ENCODE measurements at regions not wholly inside any gene's neighbourhood (a gene's known extent, or its start where the extent isn't known, plus 50 kb on each side); places are given as distances from the start of the nearest gene placed in this dataset.
A peak's percentile ranks its signal among the peaks of the same experiment; 100 is the strongest.

DNA sequence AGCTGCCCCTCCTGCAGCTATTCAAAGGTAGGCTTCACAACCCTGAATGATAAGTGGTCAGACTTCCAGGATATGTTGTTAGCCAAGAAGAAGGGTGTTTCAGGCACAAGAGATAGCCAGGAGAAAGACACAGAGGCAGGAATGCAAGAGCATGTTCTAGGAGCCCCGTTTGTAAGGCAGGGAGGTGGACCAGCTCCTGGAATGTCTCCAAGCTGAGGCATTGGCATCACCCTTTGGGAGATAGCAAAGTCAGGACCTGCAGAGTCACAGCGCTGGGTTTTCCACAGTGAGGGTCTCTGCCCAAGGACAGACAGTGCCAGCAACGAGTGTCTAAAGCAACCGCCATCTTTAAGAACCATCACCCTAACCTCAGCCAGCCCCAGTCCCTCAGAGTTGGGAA lies 484.5 kb upstream of the ZMIZ1 start:
- Histone ChIP-seq H3K4me1 (ENCODE audit: control insufficient read depth in 2 of 2, insufficient read depth in 2 of 2, low read length in 1 of 2) (peaks cover 0 to 2% of the 10 kb centered on the region in 2 donors), H3K36me3 (ENCODE audit: control insufficient read depth in 2 of 2, insufficient read depth in 2 of 2, low read length in 1 of 2) (no peaks in the 10 kb centered on the region)

GRCh38 chr10:78584681-78585080 lies 484.1 kb upstream of the ZMIZ1 start:
- Histone ChIP-seq H3K27ac (ENCODE audit: low read depth in 2 of 2, low read length in 1 of 2) (no peak overlapping the region), H3K27me3 (ENCODE audit: control insufficient read depth in 1 of 2, insufficient read depth in 2 of 2, low read length in 2 of 2) (no peaks in the 10 kb centered on the region), H3K4me1 (ENCODE audit: control insufficient read depth in 2 of 2, insufficient read depth in 2 of 2, low read length in 1 of 2) (peaks cover 0 to 2% of the 10 kb centered on the region in 2 donors), H3K36me3 (ENCODE audit: control insufficient read depth in 2 of 2, insufficient read depth in 2 of 2, low read length in 1 of 2) (no peaks in the 10 kb centered on the region), H3K4me3 (ENCODE audit: low read depth in 1 of 2, low read length in 2 of 2) (no peak overlapping the region), H3K9me3 (ENCODE audit: control insufficient read depth in 2 of 2, insufficient read depth in 1 of 2, low read depth in 1 of 2, low read length in 1 of 2) (no peaks in the 10 kb centered on the region)
- WGBS, 2 donors: 74% methylated on average over 7 of the region's 7 CpGs

More for the DNA sequence above, 484.5 kb upstream of the ZMIZ1 start:
- 77 to 80% methylated on average over 4 of the region's 4 CpGs for WGBS, 2 donors
- Histone ChIP-seq H3K9me3 (ENCODE audit: control insufficient read depth in 2 of 2, insufficient read depth in 1 of 2, low read depth in 1 of 2, low read length in 1 of 2) (no peaks in the 10 kb centered on the region), H3K4me3 (ENCODE audit: low read depth in 1 of 2, low read length in 2 of 2) (no peak overlapping the region), H3K27ac (ENCODE audit: low read depth in 2 of 2, low read length in 1 of 2) (no peak overlapping the region), H3K27me3 (ENCODE audit: control insufficient read depth in 1 of 2, insufficient read depth in 2 of 2, low read length in 2 of 2) (no peaks in the 10 kb centered on the region)

- Histone ChIP-seq H3K4me1 (ENCODE audit: control insufficient read depth in 2 of 2, insufficient read depth in 2 of 2, low read length in 1 of 2) (peaks cover 0 to 2% of the 10 kb centered on the region in 2 donors), H3K27me3 (ENCODE audit: control insufficient read depth in 1 of 2, insufficient read depth in 2 of 2, low read length in 2 of 2) (no peaks in the 10 kb centered on the region), H3K9me3 (ENCODE audit: control insufficient read depth in 2 of 2, insufficient read depth in 1 of 2, low read depth in 1 of 2, low read length in 1 of 2) (no peaks in the 10 kb centered on the region), H3K27ac (ENCODE audit: low read depth in 2 of 2, low read length in 1 of 2) (no peak overlapping the region), H3K36me3 (ENCODE audit: control insufficient read depth in 2 of 2, insufficient read depth in 2 of 2, low read length in 1 of 2) (no peaks in the 10 kb centered on the region), H3K4me3 (ENCODE audit: low read depth in 1 of 2, low read length in 2 of 2) (no peak overlapping the region)
- 88 to 89% methylated on average over 4 of the region's 4 CpGs for WGBS, 2 donors
Observed at GRCh38 chr10:78585952-78586351, 482.8 kb upstream of the ZMIZ1 start.

- Histone ChIP-seq H3K4me3 (ENCODE audit: low read depth in 1 of 2, low read length in 2 of 2) (no peak overlapping the region), H3K36me3 (ENCODE audit: control insufficient read depth in 2 of 2, insufficient read depth in 2 of 2, low read length in 1 of 2) (no peaks in the 10 kb centered on the region), H3K27ac (ENCODE audit: low read depth in 2 of 2, low read length in 1 of 2) (peak overlapping the region in 1 of 2 donors; percentile 9), H3K27me3 (ENCODE audit: control insufficient read depth in 1 of 2, insufficient read depth in 2 of 2, low read length in 2 of 2) (no peaks in the 10 kb centered on the region), H3K9me3 (ENCODE audit: control insufficient read depth in 2 of 2, insufficient read depth in 1 of 2, low read depth in 1 of 2, low read length in 1 of 2) (no peaks in the 10 kb centered on the region), H3K4me1 (ENCODE audit: control insufficient read depth in 2 of 2, insufficient read depth in 2 of 2, low read length in 1 of 2) (peaks cover 0 to 2% of the 10 kb centered on the region in 2 donors)
- WGBS, 2 donors: 50 to 63% methylated on average over 9 of the region's 9 CpGs
Observed at GRCh38 chr10:78588194-78588811, 480.5 kb upstream of the ZMIZ1 start.

- H3K4me3 ChIP-seq (ENCODE audit: low read depth in 1 of 2, low read length in 2 of 2): no peak overlapping the region
- whole genome bisulfite sequencing, 2 donors: 65 to 69% methylated on average over 3 of the region's 3 CpGs
- no peak overlapping the region for H3K27ac ChIP-seq (ENCODE audit: low read depth in 2 of 2, low read length in 1 of 2)
Observed at GRCh38 chr10:78589687-78590086, 479.1 kb upstream of the ZMIZ1 start.

DNA sequence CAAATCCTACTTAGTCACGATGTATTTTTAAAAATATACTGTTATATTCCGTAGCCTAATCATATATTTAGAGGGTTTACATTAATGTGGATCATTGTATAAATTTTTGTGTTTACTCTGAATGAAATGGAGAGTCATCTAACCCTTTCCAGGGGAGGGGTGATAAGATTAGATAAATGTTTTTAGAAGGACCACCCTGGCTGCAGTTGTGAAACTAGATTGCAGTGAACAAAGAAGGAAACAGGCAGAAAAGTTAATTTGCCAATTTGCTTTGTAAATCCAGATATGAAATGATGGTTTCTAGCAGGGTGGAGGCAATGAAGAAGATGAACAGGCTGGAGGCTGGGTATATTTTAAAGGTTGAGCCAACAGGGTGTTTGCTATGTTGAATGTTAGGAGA lies 477.7 kb upstream of the ZMIZ1 start:
- H3K36me3 ChIP-seq (ENCODE audit: control insufficient read depth in 2 of 2, insufficient read depth in 2 of 2, low read length in 1 of 2): no peaks in the 10 kb centered on the region
- WGBS, 2 donors: 89 to 93% methylated on average over 2 of the region's 2 CpGs
- no peak overlapping the region for H3K27ac ChIP-seq (ENCODE audit: low read depth in 2 of 2, low read length in 1 of 2)
- no peak overlapping the region for H3K4me3 ChIP-seq (ENCODE audit: low read depth in 1 of 2, low read length in 2 of 2)
- H3K4me1 ChIP-seq (ENCODE audit: control insufficient read depth in 2 of 2, insufficient read depth in 2 of 2, low read length in 1 of 2): peaks cover 0 to 2% of the 10 kb centered on the region in 2 donors
- no peaks in the 10 kb centered on the region for H3K27me3 ChIP-seq (ENCODE audit: control insufficient read depth in 1 of 2, insufficient read depth in 2 of 2, low read length in 2 of 2)
- H3K9me3 ChIP-seq (ENCODE audit: control insufficient read depth in 2 of 2, insufficient read depth in 1 of 2, low read depth in 1 of 2, low read length in 1 of 2): no peaks in the 10 kb centered on the region

More at GRCh38 chr10:78589687-78590086, 479.1 kb upstream of the ZMIZ1 start:
- Histone ChIP-seq H3K4me1 (ENCODE audit: control insufficient read depth in 2 of 2, insufficient read depth in 2 of 2, low read length in 1 of 2) (peaks cover 0 to 2% of the 10 kb centered on the region in 2 donors), H3K9me3 (ENCODE audit: control insufficient read depth in 2 of 2, insufficient read depth in 1 of 2, low read depth in 1 of 2, low read length in 1 of 2) (no peaks in the 10 kb centered on the region), H3K36me3 (ENCODE audit: control insufficient read depth in 2 of 2, insufficient read depth in 2 of 2, low read length in 1 of 2) (no peaks in the 10 kb centered on the region), H3K27me3 (ENCODE audit: control insufficient read depth in 1 of 2, insufficient read depth in 2 of 2, low read length in 2 of 2) (no peaks in the 10 kb centered on the region)

DNA sequence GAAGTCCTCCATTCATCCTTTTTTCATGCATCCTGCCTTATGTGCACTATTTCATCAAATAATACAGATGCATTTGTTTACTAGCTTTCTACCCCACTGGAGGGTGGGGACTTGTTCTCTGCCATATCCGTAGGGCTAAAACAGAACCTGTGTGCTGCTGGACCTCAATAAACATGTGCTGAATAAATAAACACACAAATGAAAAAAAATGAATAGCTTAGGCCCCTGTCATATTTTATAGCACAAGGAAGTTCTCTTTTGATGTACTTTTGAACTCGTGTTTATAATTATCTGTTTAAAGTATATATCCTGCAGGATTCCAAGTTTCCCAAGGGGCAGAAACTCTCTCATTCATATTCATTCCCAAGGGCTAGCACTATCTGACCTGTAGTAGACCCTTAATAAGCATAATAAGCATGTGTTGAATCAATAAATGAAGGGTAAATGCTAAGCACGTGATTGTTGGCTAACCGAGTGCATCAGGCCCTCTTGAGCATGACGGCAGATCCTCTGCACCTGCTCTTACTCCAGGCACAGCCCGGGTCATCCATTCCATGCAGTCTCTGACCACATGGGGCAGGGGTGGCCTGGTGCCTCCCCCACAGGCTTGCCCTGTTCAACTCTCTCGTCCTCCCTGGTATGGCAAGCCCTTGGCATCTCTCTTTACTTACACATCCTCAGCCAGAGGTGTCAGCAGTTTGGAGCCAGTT lies 474.1 kb upstream of the ZMIZ1 start:
- no peaks in the 10 kb centered on the region for H3K9me3 ChIP-seq (ENCODE audit: control insufficient read depth in 2 of 2, insufficient read depth in 1 of 2, low read depth in 1 of 2, low read length in 1 of 2)
- no peak overlapping the region for H3K27ac ChIP-seq (ENCODE audit: low read depth in 2 of 2, low read length in 1 of 2)
- H3K4me1 ChIP-seq (ENCODE audit: control insufficient read depth in 2 of 2, insufficient read depth in 2 of 2, low read length in 1 of 2): no peaks in the 10 kb centered on the region
- H3K27me3 ChIP-seq (ENCODE audit: control insufficient read depth in 1 of 2, insufficient read depth in 2 of 2, low read length in 2 of 2): no peaks in the 10 kb centered on the region
- H3K4me3 ChIP-seq (ENCODE audit: low read depth in 1 of 2, low read length in 2 of 2): no peak overlapping the region
- 59 to 68% methylated on average over 7 of the region's 7 CpGs for WGBS, 2 donors
- no peaks in the 10 kb centered on the region for H3K36me3 ChIP-seq (ENCODE audit: control insufficient read depth in 2 of 2, insufficient read depth in 2 of 2, low read length in 1 of 2)

DNA sequence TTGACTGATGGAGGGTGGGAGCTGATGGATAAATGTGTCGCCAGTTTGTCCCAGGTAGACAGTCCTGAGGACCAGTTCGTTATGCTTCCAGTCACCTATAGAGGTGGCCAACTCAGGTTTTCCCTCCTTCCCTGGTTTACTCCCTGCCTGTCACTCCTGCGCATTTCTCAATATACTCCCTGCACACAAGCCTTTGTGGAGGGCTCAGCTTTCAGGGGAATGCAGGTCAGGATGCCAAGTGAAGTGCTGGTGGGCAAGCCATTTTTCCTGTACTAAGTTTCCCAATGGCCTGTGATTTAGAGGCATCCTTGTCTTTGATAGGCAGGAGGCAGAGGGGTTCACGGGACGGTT lies 473.5 kb upstream of the ZMIZ1 start:
- Histone ChIP-seq H3K27ac (ENCODE audit: low read depth in 2 of 2, low read length in 1 of 2) (no peak overlapping the region), H3K36me3 (ENCODE audit: control insufficient read depth in 2 of 2, insufficient read depth in 2 of 2, low read length in 1 of 2) (no peaks in the 10 kb centered on the region), H3K9me3 (ENCODE audit: control insufficient read depth in 2 of 2, insufficient read depth in 1 of 2, low read depth in 1 of 2, low read length in 1 of 2) (no peaks in the 10 kb centered on the region), H3K27me3 (ENCODE audit: control insufficient read depth in 1 of 2, insufficient read depth in 2 of 2, low read length in 2 of 2) (no peaks in the 10 kb centered on the region), H3K4me3 (ENCODE audit: low read depth in 1 of 2, low read length in 2 of 2) (no peak overlapping the region), H3K4me1 (ENCODE audit: control insufficient read depth in 2 of 2, insufficient read depth in 2 of 2, low read length in 1 of 2) (no peaks in the 10 kb centered on the region)
- 49 to 58% methylated on average over 5 of the region's 5 CpGs for WGBS, 2 donors

GRCh38 chr10:78596556-78596955 lies 472.2 kb upstream of the ZMIZ1 start:
- no peaks in the 10 kb centered on the region for H3K4me1 ChIP-seq (ENCODE audit: control insufficient read depth in 2 of 2, insufficient read depth in 2 of 2, low read length in 1 of 2)
- H3K9me3 ChIP-seq (ENCODE audit: control insufficient read depth in 2 of 2, insufficient read depth in 1 of 2, low read depth in 1 of 2, low read length in 1 of 2): no peaks in the 10 kb centered on the region
- no peak overlapping the region for H3K4me3 ChIP-seq (ENCODE audit: low read depth in 1 of 2, low read length in 2 of 2)
- 72 to 93% methylated on average over 2 of the region's 2 CpGs for WGBS, 2 donors
- H3K36me3 ChIP-seq (ENCODE audit: control insufficient read depth in 2 of 2, insufficient read depth in 2 of 2, low read length in 1 of 2): no peaks in the 10 kb centered on the region
- no peak overlapping the region for H3K27ac ChIP-seq (ENCODE audit: low read depth in 2 of 2, low read length in 1 of 2)
- no peaks in the 10 kb centered on the region for H3K27me3 ChIP-seq (ENCODE audit: control insufficient read depth in 1 of 2, insufficient read depth in 2 of 2, low read length in 2 of 2)

Measured in esophagus (tissue), 2 donors.